ENCODE measurements at regions not wholly inside any gene's neighbourhood (a gene's known extent, or its start where the extent isn't known, plus 50 kb on each side); places are given as distances from the start of the nearest gene placed in this dataset.

DNA sequence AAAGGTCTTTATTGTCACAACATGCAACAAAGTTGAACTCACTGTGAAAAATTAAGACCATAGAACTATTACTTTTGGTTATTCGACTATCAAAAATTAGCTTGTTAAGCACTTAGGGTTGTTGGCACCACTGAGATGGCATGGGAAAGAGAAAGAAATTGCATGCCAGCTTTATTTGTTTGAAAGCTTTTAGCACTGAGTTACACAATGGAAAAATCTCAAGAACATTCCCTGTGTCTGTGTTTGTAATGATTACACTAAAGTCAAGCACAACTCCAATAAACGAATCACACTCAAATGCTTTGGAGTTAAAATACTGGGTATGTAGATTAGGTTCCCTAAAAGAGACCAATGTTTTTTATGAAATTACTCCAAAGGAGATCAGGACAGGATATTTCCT is 158.6 kb upstream of the COL8A1 start:
- TF ChIP-seq POLR2AphosphoS5 (IDR thresholded peaks at IDR 0.05; ENCODE audit: low read depth, low read length) (no peak), POLR2A (IDR thresholded peaks at IDR 0.05; ENCODE audit: low read depth, low read length) (no peak), TAF1 (IDR thresholded peaks at IDR 0.05; ENCODE audit: low read depth, low read length) (no peak), SPI1 (IDR thresholded peaks at IDR 0.05; ENCODE audit: low read depth, low read length) (no peak), PAX5 (IDR thresholded peaks at IDR 0.05; ENCODE audit: insufficient read depth, low read length, severe bottlenecking) (no peak)
